ENCODE measurements at regions not wholly inside any gene's neighbourhood (a gene's known extent, or its start where the extent isn't known, plus 50 kb on each side); places are given as distances from the start of the nearest gene placed in this dataset.
"Not testable (repeated sequence)": the region's sequence is repeated elsewhere in the genome, so short reads cannot be mapped to it uniquely, and the experiment has no call there.

DNA sequence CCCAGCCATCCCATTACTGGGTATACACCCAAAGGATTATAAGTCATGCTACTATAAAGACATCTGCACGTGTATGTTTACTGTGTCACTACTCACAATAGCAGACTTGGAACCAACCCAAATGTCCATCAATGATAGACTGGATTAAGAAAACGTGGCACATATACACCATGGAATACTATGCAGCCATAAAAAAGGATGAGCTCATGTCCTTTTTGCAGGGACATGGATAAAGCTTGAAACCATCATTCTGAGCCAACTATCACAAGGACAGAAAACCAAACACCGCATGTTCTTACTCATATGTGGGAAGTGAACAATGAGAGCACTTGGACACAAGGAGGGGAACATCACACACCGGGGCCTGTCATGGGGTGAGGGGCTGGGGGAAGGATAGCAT lies 248.0 kb downstream of the NDUFS4 start:
- TF ChIP-seq POLR2A (IDR thresholded peaks at IDR 0.05): not testable (repeated sequence)
- TF ChIP-seq, protein P1, sequence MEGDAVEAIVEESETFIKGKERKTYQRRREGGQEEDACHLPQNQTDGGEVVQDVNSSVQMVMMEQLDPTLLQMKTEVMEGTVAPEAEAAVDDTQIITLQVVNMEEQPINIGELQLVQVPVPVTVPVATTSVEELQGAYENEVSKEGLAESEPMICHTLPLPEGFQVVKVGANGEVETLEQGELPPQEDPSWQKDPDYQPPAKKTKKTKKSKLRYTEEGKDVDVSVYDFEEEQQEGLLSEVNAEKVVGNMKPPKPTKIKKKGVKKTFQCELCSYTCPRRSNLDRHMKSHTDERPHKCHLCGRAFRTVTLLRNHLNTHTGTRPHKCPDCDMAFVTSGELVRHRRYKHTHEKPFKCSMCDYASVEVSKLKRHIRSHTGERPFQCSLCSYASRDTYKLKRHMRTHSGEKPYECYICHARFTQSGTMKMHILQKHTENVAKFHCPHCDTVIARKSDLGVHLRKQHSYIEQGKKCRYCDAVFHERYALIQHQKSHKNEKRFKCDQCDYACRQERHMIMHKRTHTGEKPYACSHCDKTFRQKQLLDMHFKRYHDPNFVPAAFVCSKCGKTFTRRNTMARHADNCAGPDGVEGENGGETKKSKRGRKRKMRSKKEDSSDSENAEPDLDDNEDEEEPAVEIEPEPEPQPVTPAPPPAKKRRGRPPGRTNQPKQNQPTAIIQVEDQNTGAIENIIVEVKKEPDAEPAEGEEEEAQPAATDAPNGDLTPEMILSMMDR (IDR thresholded peaks at IDR 0.05 in 8 of 11, conservative IDR thresholded peaks at IDR 0.05 in 3 of 11): not testable (repeated sequence)
